ENCODE measurements at regions not wholly inside any gene's neighbourhood (a gene's known extent, or its start where the extent isn't known, plus 50 kb on each side); places are given as distances from the start of the nearest gene placed in this dataset.

DNA sequence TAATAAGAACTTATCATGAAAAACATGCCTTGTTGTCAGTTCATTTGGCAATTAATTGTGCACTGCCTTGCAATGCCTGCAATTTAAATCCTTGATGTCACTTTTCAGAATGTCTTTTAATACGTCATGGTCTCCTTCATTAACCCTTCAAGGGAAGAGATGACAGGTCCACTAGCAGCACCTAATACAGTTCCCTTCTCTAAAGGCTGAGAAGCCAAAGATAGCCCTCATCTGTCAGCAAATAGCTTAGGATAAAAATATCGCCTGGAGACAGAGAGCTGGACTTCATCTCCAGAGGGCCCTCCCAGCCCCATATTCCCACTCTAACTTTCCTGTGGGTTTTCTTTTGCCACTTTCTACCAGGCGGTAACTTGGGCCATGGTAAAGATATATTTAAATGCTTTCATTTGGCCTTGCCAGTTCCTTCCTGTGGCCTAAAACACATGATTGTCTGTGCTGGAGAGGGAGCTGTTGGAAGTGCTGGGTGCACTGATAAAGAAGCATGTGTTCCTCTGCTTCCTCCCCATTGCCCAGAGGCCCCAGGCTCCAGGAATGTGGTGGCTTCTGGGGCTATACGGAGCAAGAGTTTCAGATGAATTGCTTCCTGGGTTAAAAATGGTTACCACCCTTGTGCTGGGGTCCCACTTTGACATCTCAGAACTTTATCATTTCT is 76.3 kb upstream of the UMPS start:
- H3K27ac Mint-ChIP-seq (ENCODE audit: unreplicated experiment): no peak overlapping the region
- peaks cover 2% of the 10 kb centered on the region for H3K36me3 Mint-ChIP-seq (ENCODE audit: unreplicated experiment)
- TF ChIP-seq, protein P1, sequence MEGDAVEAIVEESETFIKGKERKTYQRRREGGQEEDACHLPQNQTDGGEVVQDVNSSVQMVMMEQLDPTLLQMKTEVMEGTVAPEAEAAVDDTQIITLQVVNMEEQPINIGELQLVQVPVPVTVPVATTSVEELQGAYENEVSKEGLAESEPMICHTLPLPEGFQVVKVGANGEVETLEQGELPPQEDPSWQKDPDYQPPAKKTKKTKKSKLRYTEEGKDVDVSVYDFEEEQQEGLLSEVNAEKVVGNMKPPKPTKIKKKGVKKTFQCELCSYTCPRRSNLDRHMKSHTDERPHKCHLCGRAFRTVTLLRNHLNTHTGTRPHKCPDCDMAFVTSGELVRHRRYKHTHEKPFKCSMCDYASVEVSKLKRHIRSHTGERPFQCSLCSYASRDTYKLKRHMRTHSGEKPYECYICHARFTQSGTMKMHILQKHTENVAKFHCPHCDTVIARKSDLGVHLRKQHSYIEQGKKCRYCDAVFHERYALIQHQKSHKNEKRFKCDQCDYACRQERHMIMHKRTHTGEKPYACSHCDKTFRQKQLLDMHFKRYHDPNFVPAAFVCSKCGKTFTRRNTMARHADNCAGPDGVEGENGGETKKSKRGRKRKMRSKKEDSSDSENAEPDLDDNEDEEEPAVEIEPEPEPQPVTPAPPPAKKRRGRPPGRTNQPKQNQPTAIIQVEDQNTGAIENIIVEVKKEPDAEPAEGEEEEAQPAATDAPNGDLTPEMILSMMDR (IDR thresholded peaks at IDR 0.05): no peak
- no peak overlapping the region for H3K4me3 Mint-ChIP-seq (ENCODE audit: unreplicated experiment)
- no peaks in the 10 kb centered on the region for H3K27me3 Mint-ChIP-seq (ENCODE audit: unreplicated experiment)
- DNase-seq (ENCODE audit: extremely low spot score, unreplicated experiment): no peak
- no peaks in the 10 kb centered on the region for H3K9me3 Mint-ChIP-seq (ENCODE audit: unreplicated experiment)
- H3K4me1 Mint-ChIP-seq (ENCODE audit: unreplicated experiment): no peaks in the 10 kb centered on the region

GRCh38 chr3:124654470-124654845 is 75.8 kb upstream of the UMPS start:
- Mint-ChIP-seq H3K9me3 (ENCODE audit: unreplicated experiment) (no peaks in the 10 kb centered on the region), H3K4me3 (ENCODE audit: unreplicated experiment) (no peak overlapping the region), H3K36me3 (ENCODE audit: unreplicated experiment) (peaks cover 2% of the 10 kb centered on the region), H3K4me1 (ENCODE audit: unreplicated experiment) (no peaks in the 10 kb centered on the region), H3K27me3 (ENCODE audit: unreplicated experiment) (no peaks in the 10 kb centered on the region), H3K27ac (ENCODE audit: unreplicated experiment) (no peak overlapping the region)
- TF ChIP-seq, protein P1 (IDR thresholded peaks at IDR 0.05): no peak
- no peak for DNase-seq (ENCODE audit: extremely low spot score, unreplicated experiment)

DNA sequence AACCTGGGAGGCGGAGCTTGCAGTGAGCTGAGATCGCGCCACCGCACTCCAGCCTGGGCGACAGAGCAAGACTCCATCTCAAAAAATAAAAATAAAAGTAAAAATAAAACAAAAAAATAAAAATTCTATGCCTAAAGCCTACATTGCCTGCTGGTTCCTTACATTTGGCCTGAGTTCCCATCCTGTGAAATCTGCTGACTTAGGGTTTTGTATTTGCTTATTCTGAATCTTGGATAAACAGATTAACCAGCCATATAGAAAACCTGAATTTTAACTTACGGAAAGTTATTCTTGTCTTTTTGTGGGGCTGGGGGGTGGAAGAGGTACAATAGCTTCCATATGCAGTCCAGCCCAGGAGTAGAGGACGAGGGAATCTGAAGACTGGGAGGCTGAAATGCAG is 73.7 kb upstream of the UMPS start:
- DNase-seq (ENCODE audit: extremely low spot score, unreplicated experiment): no peak
- Mint-ChIP-seq H3K9me3 (ENCODE audit: unreplicated experiment) (no peaks in the 10 kb centered on the region), H3K27ac (ENCODE audit: unreplicated experiment) (no peak overlapping the region), H3K4me1 (ENCODE audit: unreplicated experiment) (peaks cover 9% of the 10 kb centered on the region), H3K36me3 (ENCODE audit: unreplicated experiment) (peaks cover 2% of the 10 kb centered on the region), H3K27me3 (ENCODE audit: unreplicated experiment) (no peaks in the 10 kb centered on the region), H3K4me3 (ENCODE audit: unreplicated experiment) (no peak overlapping the region)
- TF ChIP-seq, protein P1 (IDR thresholded peaks at IDR 0.05): no peak

- DNase-seq (ENCODE audit: extremely low spot score, unreplicated experiment): no peak
- TF ChIP-seq, protein P1 (IDR thresholded peaks at IDR 0.05): no peak
- H3K27ac Mint-ChIP-seq (ENCODE audit: unreplicated experiment): no peak overlapping the region
- H3K27me3 Mint-ChIP-seq (ENCODE audit: unreplicated experiment): no peaks in the 10 kb centered on the region
- peaks cover 9% of the 10 kb centered on the region for H3K4me1 Mint-ChIP-seq (ENCODE audit: unreplicated experiment)
- no peaks in the 10 kb centered on the region for H3K9me3 Mint-ChIP-seq (ENCODE audit: unreplicated experiment)
- H3K36me3 Mint-ChIP-seq (ENCODE audit: unreplicated experiment): peaks cover 5% of the 10 kb centered on the region
- no peak overlapping the region for H3K4me3 Mint-ChIP-seq (ENCODE audit: unreplicated experiment)
Observed at GRCh38 chr3:124657138-124657537, 73.1 kb upstream of the UMPS start.

DNA sequence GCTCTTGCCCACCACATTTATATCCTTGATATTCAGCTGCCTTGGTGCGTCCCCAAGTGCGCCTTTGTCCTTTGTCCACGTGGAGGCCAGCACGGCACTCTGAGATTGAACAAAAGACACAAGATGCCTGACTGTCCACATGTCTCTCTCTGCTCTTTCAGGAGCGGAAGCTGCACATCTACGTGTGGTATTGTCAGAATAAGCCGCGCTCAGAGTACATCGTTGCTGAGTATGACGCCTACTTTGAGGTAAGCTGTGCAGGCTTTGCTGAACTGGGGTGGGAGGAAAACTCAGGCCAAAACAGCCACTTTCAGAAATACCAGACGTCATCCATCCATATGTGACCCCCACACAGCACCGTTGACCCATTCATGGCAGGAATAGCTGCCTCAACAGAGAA is 72.0 kb upstream of the UMPS start:
- no peaks in the 10 kb centered on the region for H3K9me3 Mint-ChIP-seq (ENCODE audit: unreplicated experiment)
- H3K27ac Mint-ChIP-seq (ENCODE audit: unreplicated experiment): no peak overlapping the region
- H3K4me3 Mint-ChIP-seq (ENCODE audit: unreplicated experiment): no peak overlapping the region
- H3K4me1 Mint-ChIP-seq (ENCODE audit: unreplicated experiment): peaks cover 9% of the 10 kb centered on the region
- H3K27me3 Mint-ChIP-seq (ENCODE audit: unreplicated experiment): no peaks in the 10 kb centered on the region
- TF ChIP-seq, protein P1 (IDR thresholded peaks at IDR 0.05): no peak
- DNase-seq (ENCODE audit: extremely low spot score, unreplicated experiment): no peak
- peaks cover 5% of the 10 kb centered on the region for H3K36me3 Mint-ChIP-seq (ENCODE audit: unreplicated experiment)

Data from osteocyte (in vitro differentiated cells).